HepG2 (cell line): ENCODE measurements at regions not wholly inside any gene's neighbourhood (a gene's known extent, or its start where the extent isn't known, plus 50 kb on each side); places are given as distances from the start of the nearest gene placed in this dataset.

ENCODE experiments used
- ATAC-seq: fragments of 200-7000 bp; cut with Tn5 transposase; 3 replicates; pipeline ENCODE4 v1.9.1; 2020; ENCODE audit warnings: mild to moderate bottlenecking, moderate library complexity
- BruUV-seq: library from RNA; stranded (reverse); fragments of 400-500 nt; replicated peaks from 2 replicates; lab custom pipeline; 2021; lab: Mats Ljungman, UMichigan
- CTCF ChIA-PET: fragments of 300-600 bp; formaldehyde crosslinking; extraction: SDS; loops from one replicate; lab custom pipeline; 2021; ENCODE audit warnings: low total read pairs, inconsistent platforms, low intra/inter-chr PET ratio; lab: Yijun Ruan, JAX
- POLR2A ChIA-PET: fragments of 350-600 bp; sonication (Branson Sonifier 250); formaldehyde crosslinking; loops from one replicate; lab custom pipeline; 2020; ENCODE audit warnings: antibody characterized with exemption, inconsistent platforms; lab: Yijun Ruan, JAX
- DNase-seq: peaks from one replicate; pipeline ENCODE4 v3.0.0-alpha.2; 2015; ENCODE audit warnings: low spot score
- FAIRE-seq: peaks from 3 replicates; lab custom pipeline; 2011; peaks lifted over from hg19 to GRCh38; lab: Jason Lieb, UNC
- H2AFZ ChIP-seq: one replicate; pipeline ENCODE4 v1.6.1; 2011; ENCODE audit warnings: low read length, inconsistent platforms
- H3K27ac ChIP-seq: fragments of 300-600 bp; 3 replicates; pipeline ENCODE4 v1.8.0; 2011; ENCODE audit warnings: mixed run types, mild to moderate bottlenecking, mixed read lengths, low read length, inconsistent platforms; ENCODE audit not compliant: insufficient read depth; ENCODE audit errors: extremely low read length
- H3K27me3 ChIP-seq, 2 experiments: fragments of 200-600 bp in 1 of 2; 2 replicates in 1 of 2; 3 replicates in 1 of 2; pipeline versions ENCODE4 v1.6.0 to v1.8.0; 2011; ENCODE audit warnings: low read length in 2 of 2, mild to moderate bottlenecking in 2 of 2, moderate library complexity in 2 of 2, inconsistent platforms in 1 of 2; ENCODE audit not compliant: insufficient read depth in 2 of 2, control insufficient read depth in 1 of 2
- H3K36me3 ChIP-seq, 2 experiments: fragments of 200-600 bp in 1 of 2; replicated peaks in 1 of 2; 2 replicates in 1 of 2; 3 replicates in 1 of 2; pipeline versions ENCODE4 v1.5.1 to v1.8.0; 2011; ENCODE audit warnings: low read length in 2 of 2, inconsistent platforms in 1 of 2; ENCODE audit not compliant: insufficient read depth in 2 of 2, control insufficient read depth in 1 of 2
- H3K4me1 ChIP-seq: 2 replicates; pipeline ENCODE4 v1.5.1; 2012; ENCODE audit warnings: low read length, inconsistent platforms; ENCODE audit not compliant: insufficient read depth
- H3K4me2 ChIP-seq: 2 replicates; pipeline ENCODE4 v1.6.0; 2011; ENCODE audit warnings: low read depth, low read length, inconsistent platforms
- H3K4me3 ChIP-seq, 3 experiments: fragments of 200-600 bp in 1 of 3; sonication (generic), shearing (Covaris generic) in 1 of 3; replicated peaks in 1 of 3; 2 replicates each; pipeline ENCODE4 v1.5.1; 2011 to 2016; ENCODE audit warnings: low read length in 3 of 3, inconsistent platforms in 2 of 3, low read depth in 2 of 3, mild to moderate bottlenecking in 2 of 3, control low read depth in 1 of 3, mixed read lengths in 1 of 3; ENCODE audit not compliant: insufficient read depth in 1 of 3
- H3K79me2 ChIP-seq: one replicate; pipeline ENCODE4 v1.6.1; 2011; ENCODE audit warnings: low read length, inconsistent platforms; ENCODE audit not compliant: insufficient read depth
- H3K9ac ChIP-seq: 2 replicates; pipeline ENCODE4 v1.6.0; 2011; ENCODE audit warnings: mild to moderate bottlenecking, low read depth, low read length, inconsistent platforms; ENCODE audit not compliant: insufficient read depth
- H3K9me3 ChIP-seq: 2 replicates; pipeline ENCODE4 v1.5.1; 2012; ENCODE audit warnings: mild to moderate bottlenecking, low read length
- H4K20me1 ChIP-seq: 2 replicates; pipeline ENCODE4 v1.6.0; 2011; ENCODE audit warnings: inconsistent platforms, mild to moderate bottlenecking, low read length, moderate library complexity; ENCODE audit not compliant: insufficient read depth
- CHD2 ChIP-seq: IDR thresholded peaks from 2 replicates; pipeline ENCODE4 v1.6.1; 2011; ENCODE audit warnings: low read depth, low read length, improper control_type of control experiment
- NFE2L2 ChIP-seq: fragments of 150-350 bp; IDR thresholded peaks from 2 replicates; pipeline ENCODE4 v1.6.1; 2014; ENCODE audit warnings: low read length
- TAF15 ChIP-seq: fragments of 200-400 bp; formaldehyde crosslinking; IDR thresholded peaks from one replicate; pipeline ENCODE4 v1.6.1; 2018; ENCODE audit warnings: mild to moderate bottlenecking, low read depth, low read length; ENCODE audit not compliant: poor library complexity, severe bottlenecking
- THAP11 ChIP-seq: IDR thresholded peaks from 2 replicates; pipeline ENCODE4 v1.6.1; 2016; ENCODE audit warnings: missing biosample characterization, missing genetic modification reagents
- ZFP41 ChIP-seq: sonication (generic); formaldehyde crosslinking; IDR thresholded peaks from 2 replicates; pipeline ENCODE4 v1.4.0; 2020; ENCODE audit warnings: mild to moderate bottlenecking, missing genetic modification reagents, borderline replicate concordance
- ZKSCAN1 ChIP-seq: fragments of 150-350 bp; IDR thresholded peaks from 2 replicates; pipeline ENCODE4 v1.6.1; 2014; ENCODE audit warnings: low read length
- ZNF44 ChIP-seq: sonication (generic); formaldehyde crosslinking; IDR thresholded peaks from 2 replicates; pipeline ENCODE4 v1.5.1; 2020; ENCODE audit warnings: mild to moderate bottlenecking, missing genetic modification reagents
- ZNF768 ChIP-seq: sonication (generic); formaldehyde crosslinking; IDR thresholded peaks from 2 replicates; pipeline ENCODE4 v1.4.0; 2020; ENCODE audit warnings: missing genetic modification reagents
- WGBS: methylation state at CpG from one replicate; pipeline ENCODE4 v1.1.6; 2017; ENCODE audit warnings: low lambda C conversion rate; 5-methylcytosine and 5-hydroxymethylcytosine counted together
- in situ Hi-C: cut with HindIII; loops from 2 replicates; pipeline ENCODE4 v1.10.0; 2017; ENCODE audit warnings: low pct_unique_long_range_greater_than_20kb; ENCODE audit not compliant: extremely low pct_ligation_motif_present
- intact Hi-C: fragments of 100-400 bp; cut with micrococcal nuclease; formaldehyde crosslinking; loops from one replicate; pipeline ENCODE4 v1.10.0; 2022; ENCODE audit not compliant: unreplicated experiment
- TF ChIP-seq, protein P1 (sequence below): sonication (generic); formaldehyde crosslinking; IDR thresholded peaks from 2 replicates; pipeline ENCODE4 v1.4.0; 2020; ENCODE audit warnings: missing genetic modification reagents; ENCODE audit errors: not compliant biosample characterization
- TF ChIP-seq, protein P2 (sequence below): sonication (generic); formaldehyde crosslinking; IDR thresholded peaks from 2 replicates; pipeline ENCODE4 v1.8.0; 2022; ENCODE audit warnings: mild to moderate bottlenecking, missing genetic modification reagents, moderate library complexity

DNA sequence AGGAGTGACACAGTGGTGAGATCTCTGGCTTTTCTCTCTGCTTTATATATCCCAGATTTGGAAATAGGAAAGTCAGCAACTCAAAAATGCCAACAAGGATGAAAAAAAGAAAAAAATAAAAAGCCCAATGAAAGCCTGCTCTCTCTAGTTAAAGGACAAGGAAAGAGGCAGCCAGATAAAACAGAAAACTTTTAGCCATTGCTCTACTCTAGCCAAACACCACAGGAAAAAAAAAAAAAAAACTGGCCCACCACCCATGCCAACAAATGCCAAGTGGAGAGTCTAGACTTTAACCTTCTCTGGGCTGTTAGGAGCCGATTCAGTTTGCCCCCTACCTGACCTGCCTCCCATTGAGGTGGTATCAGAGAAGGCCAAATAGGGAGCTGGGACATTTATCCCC lies 222.3 kb upstream of the TMTC1 start:
- Histone ChIP-seq H3K4me3 (no peak overlapping the region), H3K4me1 (no peaks in the 10 kb centered on the region), H3K79me2 (no peaks in the 10 kb centered on the region), H3K9me3 (no peaks in the 10 kb centered on the region), H4K20me1 (no peaks in the 10 kb centered on the region), H3K4me2 (no peak overlapping the region), H3K36me3 (no peaks in the 10 kb centered on the region), H3K27ac (no peak overlapping the region), H3K27me3 (no peaks in the 10 kb centered on the region), H3K9ac (no peak overlapping the region), H2AFZ (no peak overlapping the region)
- in situ Hi-C loops (no loop called here), intact Hi-C loops (no loop called here)
- no peak for ATAC-seq
- TF ChIP-seq THAP11 (CRISPR knock-in tag) (no peak), ZFP41 (CRISPR knock-in tag) (no peak), ZKSCAN1 (no peak), CHD2 (no peak), ZNF44 (CRISPR knock-in tag) (no peak), ZNF768 (no peak), TAF15 (no peak), NFE2L2 (no peak)
- TF ChIP-seq, protein P1, sequence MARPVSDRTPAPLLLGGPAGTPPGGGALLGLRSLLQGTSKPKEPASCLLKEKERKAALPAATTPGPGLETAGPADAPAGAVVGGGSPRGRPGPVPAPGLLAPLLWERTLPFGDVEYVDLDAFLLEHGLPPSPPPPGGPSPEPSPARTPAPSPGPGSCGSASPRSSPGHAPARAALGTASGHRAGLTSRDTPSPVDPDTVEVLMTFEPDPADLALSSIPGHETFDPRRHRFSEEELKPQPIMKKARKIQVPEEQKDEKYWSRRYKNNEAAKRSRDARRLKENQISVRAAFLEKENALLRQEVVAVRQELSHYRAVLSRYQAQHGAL = no peak
- TF ChIP-seq, protein P2, sequence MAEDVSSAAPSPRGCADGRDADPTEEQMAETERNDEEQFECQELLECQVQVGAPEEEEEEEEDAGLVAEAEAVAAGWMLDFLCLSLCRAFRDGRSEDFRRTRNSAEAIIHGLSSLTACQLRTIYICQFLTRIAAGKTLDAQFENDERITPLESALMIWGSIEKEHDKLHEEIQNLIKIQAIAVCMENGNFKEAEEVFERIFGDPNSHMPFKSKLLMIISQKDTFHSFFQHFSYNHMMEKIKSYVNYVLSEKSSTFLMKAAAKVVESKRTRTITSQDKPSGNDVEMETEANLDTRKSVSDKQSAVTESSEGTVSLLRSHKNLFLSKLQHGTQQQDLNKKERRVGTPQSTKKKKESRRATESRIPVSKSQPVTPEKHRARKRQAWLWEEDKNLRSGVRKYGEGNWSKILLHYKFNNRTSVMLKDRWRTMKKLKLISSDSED (CRISPR knock-in tag) = no peak
- POLR2A ChIA-PET = no interaction called here
- no peak for FAIRE-seq
- WGBS = 8% methylated on average over 1 of the region's 1 CpG
- BruUV-seq = no TSS peak
- DNase-seq = no peak
- CTCF ChIA-PET = no interaction called here
